ENCODE measurements at regions not wholly inside any gene's neighbourhood (a gene's known extent, or its start where the extent isn't known, plus 50 kb on each side); places are given as distances from the start of the nearest gene placed in this dataset.

DNA sequence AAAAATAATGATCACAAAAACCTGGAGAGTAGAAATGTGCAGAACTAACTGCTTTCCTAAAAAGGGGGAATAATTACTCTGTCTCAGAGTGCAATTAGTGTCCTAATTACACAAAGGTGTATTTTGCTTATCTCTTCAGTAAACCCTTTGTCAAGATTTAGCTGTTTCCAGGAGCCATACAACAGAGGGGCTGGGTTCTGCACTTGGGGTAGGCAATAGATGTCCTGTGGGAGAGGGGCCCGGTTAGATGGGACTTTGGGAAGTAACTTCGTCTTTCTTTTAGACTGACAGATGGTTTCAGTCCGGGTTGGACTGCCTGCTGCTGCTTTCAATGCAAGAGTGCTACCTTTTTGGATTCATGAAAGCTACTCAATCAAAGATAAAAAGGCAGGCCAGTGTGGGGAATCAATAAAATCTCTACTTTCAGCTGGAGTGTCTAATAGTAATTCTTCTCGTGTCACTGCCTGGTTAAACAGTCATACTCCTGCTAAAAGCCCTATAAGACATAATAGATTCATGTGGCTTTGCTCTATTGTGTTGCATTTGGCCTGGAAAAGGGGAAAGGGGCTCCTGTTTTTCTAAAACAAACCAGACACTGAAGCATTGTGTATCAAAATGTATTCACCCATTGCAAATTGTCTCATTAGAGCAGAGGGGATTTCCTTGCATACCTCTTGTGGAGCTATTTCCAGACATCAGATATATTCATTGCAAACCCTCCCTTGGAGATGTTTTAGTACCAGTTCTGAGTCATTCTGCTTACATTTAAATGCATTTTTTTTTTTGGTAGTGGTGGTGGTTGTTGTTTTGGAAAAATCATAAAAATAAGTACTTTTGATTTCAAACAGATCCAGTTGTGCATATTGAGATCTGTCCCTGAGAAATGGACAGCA is 83.3 kb upstream of the PCDH8 start:
- DNase-seq (ENCODE audit: low spot score) = no peak
- ATAC-seq (ENCODE audit: low FRiP score) = no peak
- TF ChIP-seq CTCF (IDR thresholded peaks at IDR 0.05) = no peak

- ATAC-seq (ENCODE audit: low FRiP score) (no peak), DNase-seq (ENCODE audit: low spot score) (no peak)
- no peak for TF ChIP-seq CTCF (IDR thresholded peaks at IDR 0.05)
Observed at GRCh38 chr13:52931131-52931530, 82.7 kb upstream of the PCDH8 start.

- ATAC-seq (ENCODE audit: low FRiP score) (no peak), DNase-seq (ENCODE audit: low spot score) (no peak)
- no peak for TF ChIP-seq CTCF (IDR thresholded peaks at IDR 0.05)
Observed at GRCh38 chr13:52929846-52930245, 81.4 kb upstream of the PCDH8 start.

GRCh38 chr13:52926971-52927370 is 78.5 kb upstream of the PCDH8 start:
- TF ChIP-seq CTCF (IDR thresholded peaks at IDR 0.05) = no peak
- DNase-seq (ENCODE audit: low spot score) (no peak), ATAC-seq (ENCODE audit: low FRiP score) (no peak)

DNA sequence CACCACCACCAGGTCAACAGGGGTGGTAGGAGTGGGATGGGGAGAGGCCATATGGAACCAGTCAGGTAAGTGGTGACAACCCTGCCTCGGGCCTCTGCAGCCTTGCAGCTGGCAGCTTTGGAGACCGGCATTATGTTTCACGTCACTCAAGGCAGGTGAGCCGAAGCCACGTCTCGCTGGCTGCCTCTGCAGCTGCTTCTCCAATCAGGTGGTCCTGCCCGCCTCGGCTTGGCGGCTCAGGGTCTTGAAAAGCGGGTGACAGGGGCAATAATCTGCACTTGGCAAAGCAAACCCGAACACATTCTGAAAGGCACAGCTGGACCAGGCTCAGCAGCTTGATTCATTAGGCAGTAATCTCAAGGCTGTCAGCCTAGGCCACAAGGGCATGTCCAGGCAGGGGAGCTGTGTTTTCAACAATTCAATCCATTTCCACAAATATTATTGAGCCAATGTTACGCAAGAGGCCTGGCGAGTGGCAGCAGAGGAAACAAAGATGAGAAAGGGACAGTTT is 77.4 kb upstream of the PCDH8 start:
- DNase-seq (ENCODE audit: low spot score) (no peak), ATAC-seq (ENCODE audit: low FRiP score) (no peak)
- TF ChIP-seq CTCF (IDR thresholded peaks at IDR 0.05) = no peak

- DNase-seq (ENCODE audit: low spot score) (no peak), ATAC-seq (ENCODE audit: low FRiP score) (no peak)
- no peak for TF ChIP-seq CTCF (IDR thresholded peaks at IDR 0.05)
Observed at GRCh38 chr13:52925251-52925650, 76.8 kb upstream of the PCDH8 start.
